BJ (cell line): ENCODE measurements at regions not wholly inside any gene's neighbourhood (a gene's known extent, or its start where the extent isn't known, plus 50 kb on each side); places are given as distances from the start of the nearest gene placed in this dataset.

ENCODE experiments used
- CTCF ChIA-PET: fragments of 350-600 bp; formaldehyde crosslinking; extraction: SDS; loops from one replicate; lab custom pipeline; 2021; ENCODE audit warnings: antibody characterized with exemption, inconsistent platforms; lab: Yijun Ruan, JAX
- POLR2A ChIA-PET: fragments of 300-600 bp; sonication (Branson Sonifier 250); formaldehyde crosslinking; extraction: SDS; loops from one replicate; lab custom pipeline; 2021; ENCODE audit warnings: antibody characterized with exemption; lab: Charles Lee
- DNase-seq: peaks from one replicate; pipeline ENCODE4 v3.0.0-alpha.2; 2011; ENCODE audit warnings: low read depth
- H3K27me3 ChIP-seq: 2 replicates; pipeline ENCODE4 v1.6.0; 2011; ENCODE audit warnings: low read length; ENCODE audit not compliant: control insufficient read depth, insufficient read depth
- H3K36me3 ChIP-seq: 2 replicates; pipeline ENCODE4 v1.5.1; 2011; ENCODE audit warnings: low read length; ENCODE audit not compliant: control insufficient read depth, insufficient read depth
- H3K4me3 ChIP-seq: 2 replicates; pipeline ENCODE4 v1.5.1; 2011; ENCODE audit warnings: low read depth, mild to moderate bottlenecking, control low read depth, low read length
- TF ChIP-seq, protein P1 (sequence below): IDR thresholded peaks from 2 replicates; pipeline ENCODE4 v1.5.1; 2011; ENCODE audit warnings: low read depth, mild to moderate bottlenecking, control low read depth, inconsistent platforms, low read length, moderate library complexity; ENCODE audit not compliant: insufficient read depth

DNA sequence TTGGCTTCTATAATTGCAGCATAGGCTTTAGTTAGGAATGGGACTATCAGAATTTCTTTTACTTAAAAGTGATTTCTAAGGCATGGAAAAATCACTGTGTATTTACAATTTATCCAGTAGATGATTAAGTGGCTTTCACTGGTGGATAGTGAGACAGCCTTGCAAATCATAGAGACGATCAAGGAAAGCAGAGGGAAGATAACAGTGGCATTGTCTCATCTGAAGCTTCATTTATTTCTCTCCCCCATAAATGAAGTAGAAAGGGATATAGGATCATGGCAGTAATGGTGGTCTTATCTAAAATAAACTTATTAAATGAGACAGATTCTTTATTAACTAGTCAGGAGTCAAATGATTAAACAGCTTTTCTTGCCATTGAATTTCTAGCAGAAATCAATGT, 224.2 kb upstream of the ANO5 start:
- Histone ChIP-seq H3K4me3 (no peak overlapping the region), H3K27me3 (no peaks in the 10 kb centered on the region), H3K36me3 (no peaks in the 10 kb centered on the region)
- ChIA-PET CTCF (no interaction called here), POLR2A (no interaction called here)
- no peak for DNase-seq
- TF ChIP-seq, protein P1, sequence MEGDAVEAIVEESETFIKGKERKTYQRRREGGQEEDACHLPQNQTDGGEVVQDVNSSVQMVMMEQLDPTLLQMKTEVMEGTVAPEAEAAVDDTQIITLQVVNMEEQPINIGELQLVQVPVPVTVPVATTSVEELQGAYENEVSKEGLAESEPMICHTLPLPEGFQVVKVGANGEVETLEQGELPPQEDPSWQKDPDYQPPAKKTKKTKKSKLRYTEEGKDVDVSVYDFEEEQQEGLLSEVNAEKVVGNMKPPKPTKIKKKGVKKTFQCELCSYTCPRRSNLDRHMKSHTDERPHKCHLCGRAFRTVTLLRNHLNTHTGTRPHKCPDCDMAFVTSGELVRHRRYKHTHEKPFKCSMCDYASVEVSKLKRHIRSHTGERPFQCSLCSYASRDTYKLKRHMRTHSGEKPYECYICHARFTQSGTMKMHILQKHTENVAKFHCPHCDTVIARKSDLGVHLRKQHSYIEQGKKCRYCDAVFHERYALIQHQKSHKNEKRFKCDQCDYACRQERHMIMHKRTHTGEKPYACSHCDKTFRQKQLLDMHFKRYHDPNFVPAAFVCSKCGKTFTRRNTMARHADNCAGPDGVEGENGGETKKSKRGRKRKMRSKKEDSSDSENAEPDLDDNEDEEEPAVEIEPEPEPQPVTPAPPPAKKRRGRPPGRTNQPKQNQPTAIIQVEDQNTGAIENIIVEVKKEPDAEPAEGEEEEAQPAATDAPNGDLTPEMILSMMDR: no peak

DNA sequence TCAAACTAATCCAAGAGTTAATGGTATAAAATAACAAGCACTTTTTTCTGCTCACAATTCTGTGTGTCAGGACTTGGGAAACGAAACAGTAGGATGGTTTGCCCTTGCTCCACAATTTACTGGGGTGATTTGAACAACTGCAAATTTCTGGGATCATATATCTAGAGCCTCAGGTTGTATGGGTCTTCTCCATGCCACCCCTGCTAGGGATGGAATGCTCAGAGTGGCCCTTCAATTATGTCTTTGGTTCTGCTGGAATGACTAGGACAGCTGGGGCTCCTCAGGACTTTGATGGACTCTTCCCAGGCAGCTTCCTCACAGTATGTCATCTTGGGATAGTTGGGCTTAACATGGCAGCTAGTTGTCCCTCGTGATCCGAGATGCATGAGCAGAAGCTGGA, 223.0 kb upstream of the ANO5 start:
- no peaks in the 10 kb centered on the region for H3K27me3 ChIP-seq
- no peaks in the 10 kb centered on the region for H3K36me3 ChIP-seq
- TF ChIP-seq, protein P1: no peak
- H3K4me3 ChIP-seq: no peak overlapping the region
- ChIA-PET CTCF (no interaction called here), POLR2A (no interaction called here)
- no peak for DNase-seq

DNA sequence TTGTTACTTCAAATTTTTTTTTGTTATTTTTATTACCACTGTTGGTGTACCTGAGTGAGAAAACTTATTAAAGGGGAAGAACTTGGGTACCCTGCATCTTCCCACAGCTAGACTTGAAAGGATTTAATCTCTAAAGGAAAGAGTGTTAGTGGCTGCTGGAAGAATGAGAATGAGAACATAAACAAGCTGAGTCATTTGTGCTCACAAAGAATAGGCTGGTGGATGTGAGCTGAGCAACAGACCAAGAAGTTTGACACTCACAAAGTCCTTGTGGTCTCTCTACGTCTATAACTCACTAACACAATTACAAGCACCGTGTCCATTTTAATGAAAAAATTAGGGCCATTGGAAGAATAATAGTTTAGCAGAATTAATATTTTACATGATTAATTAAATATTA, 217.6 kb upstream of the ANO5 start:
- CTCF ChIA-PET: no interaction called here
- DNase-seq: no peak
- POLR2A ChIA-PET: no interaction called here

DNA sequence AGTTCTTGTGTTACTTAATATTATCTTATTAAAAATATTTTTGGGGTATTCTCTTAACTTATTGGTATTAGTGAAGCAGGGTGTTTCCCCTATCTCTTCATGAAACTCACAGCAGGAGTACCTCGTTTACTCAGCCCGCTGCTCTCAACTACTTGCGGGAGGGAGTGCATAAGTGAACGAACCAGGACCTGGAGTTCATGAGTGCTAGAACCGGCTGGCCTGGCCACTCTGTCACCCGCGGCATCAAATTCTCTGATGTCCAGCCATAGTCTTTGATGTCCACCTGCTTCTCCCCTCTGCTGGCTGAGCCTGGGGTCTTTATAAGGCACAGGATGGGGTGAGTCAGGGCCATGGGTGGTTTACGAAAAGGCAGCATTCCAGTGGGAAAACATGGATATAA, 216.7 kb upstream of the ANO5 start:
- H3K27me3 ChIP-seq: no peaks in the 10 kb centered on the region
- H3K36me3 ChIP-seq: no peaks in the 10 kb centered on the region
- TF ChIP-seq, protein P1: no peak
- POLR2A ChIA-PET: no interaction called here
- DNase-seq: no peak
- H3K4me3 ChIP-seq: no peak overlapping the region
- CTCF ChIA-PET: no interaction called here

More for the DNA sequence above, 217.6 kb upstream of the ANO5 start:
- TF ChIP-seq, protein P1: no peak
- Histone ChIP-seq H3K27me3 (no peaks in the 10 kb centered on the region), H3K36me3 (no peaks in the 10 kb centered on the region), H3K4me3 (no peak overlapping the region)

DNA sequence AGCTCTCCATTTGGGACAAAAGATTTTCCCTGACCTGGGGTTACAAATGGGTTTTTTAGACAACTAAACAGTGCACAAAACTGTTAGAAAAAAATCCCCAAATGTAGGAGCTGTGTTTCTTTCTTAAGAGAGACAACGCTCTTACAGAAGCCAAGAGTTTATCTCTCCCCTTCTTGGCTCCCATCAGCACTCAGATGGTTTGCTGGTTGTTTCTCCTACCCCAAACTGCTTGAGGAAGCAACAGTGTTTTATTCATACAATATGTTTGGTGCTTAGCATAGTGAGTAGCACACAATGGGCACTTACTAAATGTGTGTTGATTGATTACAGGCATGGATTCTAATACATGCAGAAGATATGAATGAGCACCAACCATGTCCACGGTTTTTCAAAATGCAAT, 209.5 kb upstream of the ANO5 start:
- ChIA-PET POLR2A (no interaction called here), CTCF (no interaction called here)
- no peak for DNase-seq
- Histone ChIP-seq H3K27me3 (no peaks in the 10 kb centered on the region), H3K36me3 (no peaks in the 10 kb centered on the region), H3K4me3 (no peak overlapping the region)
- TF ChIP-seq, protein P1: no peak
